ENCODE measurements at regions not wholly inside any gene's neighbourhood (a gene's known extent, or its start where the extent isn't known, plus 50 kb on each side); places are given as distances from the start of the nearest gene placed in this dataset.

DNA sequence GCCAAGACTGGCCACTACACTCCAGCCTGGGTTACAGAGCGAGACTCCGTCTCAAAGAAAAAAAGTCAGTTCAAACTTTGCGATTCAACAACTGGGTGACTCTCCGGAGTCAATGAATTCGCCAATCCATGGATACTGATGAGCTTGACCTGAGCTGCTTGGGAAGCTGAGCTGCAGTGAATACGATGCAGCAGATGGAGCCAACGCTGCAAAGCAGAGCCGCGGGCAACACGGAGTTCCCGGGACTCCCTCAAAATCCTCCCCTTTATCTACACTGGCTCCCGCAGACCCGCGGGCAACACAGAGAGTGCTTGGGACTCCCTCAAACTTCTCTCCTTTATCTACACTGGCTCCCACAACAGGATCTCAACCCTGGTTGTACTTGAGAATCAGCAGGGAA, 62.6 kb upstream of the SALL4 start:
- H3K79me1 ChIP-seq (ENCODE audit: low read depth, low read length): no peaks in the 10 kb centered on the region
- FAIRE-seq (no peak), DNase-seq (ENCODE audit: low read depth in 1 of 2, low spot score in 2 of 2) (no peak)
- no peak overlapping the region for H3K14ac ChIP-seq (ENCODE audit: insufficient read length)
- no peak overlapping the region for H3K4me3 ChIP-seq (ENCODE audit: extremely low read depth in 1 of 4, insufficient read depth in 2 of 4, low read depth in 3 of 4, low read length in 4 of 4)
- no peaks in the 10 kb centered on the region for H4K20me1 ChIP-seq (replicated peaks in 1 of 2; ENCODE audit: control insufficient read depth in 1 of 2, insufficient read depth in 2 of 2, low read length in 2 of 2)
- H3K27ac ChIP-seq (ENCODE audit: low read depth, low read length): no peak overlapping the region
- no peak overlapping the region for H4K8ac ChIP-seq (ENCODE audit: extremely low read depth, insufficient read depth, low read length)
- peaks cover 2% of the 10 kb centered on the region; the same call in 1 of the 2 replicates for H3K23me2 ChIP-seq (ENCODE audit: low read depth, low read length)
- POLR2A ChIA-PET (ENCODE audit: partially characterized antibody): interaction anchor here (1.4 kb wide), 1 partner anchor 66 kb away, joined by 4 read pairs; no protein-coding TSS in a partner anchor
- H3K23ac ChIP-seq (ENCODE audit: insufficient read length): no peak overlapping the region
- no peak overlapping the region for H2BK5ac ChIP-seq (ENCODE audit: low read depth, low read length)
- CTCF ChIA-PET (ENCODE audit: partially characterized antibody): interaction anchor here (1.0 to 2.1 kb wide), 3 partner anchors 9 to 101 kb away, joined by 3 to 8 read pairs (median 3); no protein-coding TSS in a partner anchor
- H3K36me3 ChIP-seq (ENCODE audit: control insufficient read depth in 2 of 4, insufficient read depth in 4 of 4, low read length in 3 of 4): no peaks in the 10 kb centered on the region
- H2AK5ac ChIP-seq (ENCODE audit: low read depth, low read length): no peak overlapping the region
- H2BK15ac ChIP-seq (ENCODE audit: low read length): no peak overlapping the region
- H2AFZ ChIP-seq (ENCODE audit: low read length): no peak overlapping the region
- TF ChIP-seq, protein P1, sequence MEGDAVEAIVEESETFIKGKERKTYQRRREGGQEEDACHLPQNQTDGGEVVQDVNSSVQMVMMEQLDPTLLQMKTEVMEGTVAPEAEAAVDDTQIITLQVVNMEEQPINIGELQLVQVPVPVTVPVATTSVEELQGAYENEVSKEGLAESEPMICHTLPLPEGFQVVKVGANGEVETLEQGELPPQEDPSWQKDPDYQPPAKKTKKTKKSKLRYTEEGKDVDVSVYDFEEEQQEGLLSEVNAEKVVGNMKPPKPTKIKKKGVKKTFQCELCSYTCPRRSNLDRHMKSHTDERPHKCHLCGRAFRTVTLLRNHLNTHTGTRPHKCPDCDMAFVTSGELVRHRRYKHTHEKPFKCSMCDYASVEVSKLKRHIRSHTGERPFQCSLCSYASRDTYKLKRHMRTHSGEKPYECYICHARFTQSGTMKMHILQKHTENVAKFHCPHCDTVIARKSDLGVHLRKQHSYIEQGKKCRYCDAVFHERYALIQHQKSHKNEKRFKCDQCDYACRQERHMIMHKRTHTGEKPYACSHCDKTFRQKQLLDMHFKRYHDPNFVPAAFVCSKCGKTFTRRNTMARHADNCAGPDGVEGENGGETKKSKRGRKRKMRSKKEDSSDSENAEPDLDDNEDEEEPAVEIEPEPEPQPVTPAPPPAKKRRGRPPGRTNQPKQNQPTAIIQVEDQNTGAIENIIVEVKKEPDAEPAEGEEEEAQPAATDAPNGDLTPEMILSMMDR (IDR thresholded peaks at IDR 0.05; ENCODE audit: control extremely low read depth in 1 of 3, insufficient read depth in 1 of 3, low read depth in 1 of 3, low read length in 3 of 3): peak in 1 of 3 experiments; percentile 23; a peak in 1 of 4 replicates
- TF ChIP-seq YY1 (IDR thresholded peaks at IDR 0.05; ENCODE audit: low read depth, low read length): no peak
- TF ChIP-seq RAD21 (IDR thresholded peaks at IDR 0.05 in 1 of 2, conservative IDR thresholded peaks at IDR 0.05 in 1 of 2; ENCODE audit: low read depth in 2 of 2, low read length in 2 of 2): peak; percentile 44 to 59
- H3K27me3 ChIP-seq (replicated peaks in 1 of 4; ENCODE audit: control insufficient read depth in 3 of 4, extremely low read depth in 1 of 4, insufficient read depth in 3 of 4, low read length in 3 of 4): no peaks in the 10 kb centered on the region
- H2BK120ac ChIP-seq (replicated peaks; ENCODE audit: low read depth, low read length): no peak overlapping the region
- no peak overlapping the region for H3K56ac ChIP-seq (replicated peaks; ENCODE audit: insufficient read length, low read depth, low read length)
- H3K4ac ChIP-seq (replicated peaks; ENCODE audit: insufficient read length, low read depth, low read length): peak overlapping the region; percentile 8
- no peaks in the 10 kb centered on the region for H3K79me2 ChIP-seq (ENCODE audit: control insufficient read depth in 1 of 2, insufficient read depth in 2 of 2, low read length in 2 of 2)
- no peak overlapping the region for H2BK12ac ChIP-seq (ENCODE audit: low read depth, low read length)
- no peak overlapping the region for H3K4me2 ChIP-seq (ENCODE audit: insufficient read depth in 1 of 2, low read depth in 2 of 2, low read length in 2 of 2)
- H3K4me1 ChIP-seq (replicated peaks in 1 of 4; ENCODE audit: control insufficient read depth in 3 of 4, insufficient read depth in 4 of 4, low read length in 3 of 4): peaks cover 0 to 4% (median 3%) of the 10 kb centered on the region in 4 experiments; a peak in 4 of 7 replicates
- H4K5ac ChIP-seq (ENCODE audit: insufficient read length, low read depth, low read length): no peak overlapping the region
- no peaks in the 10 kb centered on the region for H3K9me3 ChIP-seq (ENCODE audit: insufficient read depth in 2 of 2, low read depth in 1 of 2, low read length in 1 of 2)
- H3K18ac ChIP-seq (ENCODE audit: extremely low read depth, low read length): no peak overlapping the region
- H4K91ac ChIP-seq (replicated peaks; ENCODE audit: insufficient read length, low read length): no peak overlapping the region
- no peak overlapping the region for H2BK20ac ChIP-seq (ENCODE audit: low read length)
- H3K9ac ChIP-seq (replicated peaks in 1 of 4; ENCODE audit: extremely low read depth in 1 of 4, low read depth in 3 of 4, low read length in 3 of 4): no peak overlapping the region
- 83% methylated on average over 14 of the region's 14 CpGs; no CpG with 5 or more reads in 1 of the 2 experiments for WGBS, 2 experiments (ENCODE audit: extremely low coverage in 1 of 2, insufficient coverage in 1 of 2, insufficient read length in 1 of 2, insufficient replicate concordance in 2 of 2, low coverage in 1 of 2, low lambda C conversion rate in 2 of 2, missing lambda C conversion rate in 1 of 2)

All from H1 (cell line).